A172 (cell line): ENCODE measurements at regions not wholly inside any gene's neighbourhood (a gene's known extent, or its start where the extent isn't known, plus 50 kb on each side); places are given as distances from the start of the nearest gene placed in this dataset.

Source experiments
- DNase-seq: peaks from one replicate; pipeline ENCODE4 v3.0.0-alpha.2; 2015; ENCODE audit warnings: low spot score

DNA sequence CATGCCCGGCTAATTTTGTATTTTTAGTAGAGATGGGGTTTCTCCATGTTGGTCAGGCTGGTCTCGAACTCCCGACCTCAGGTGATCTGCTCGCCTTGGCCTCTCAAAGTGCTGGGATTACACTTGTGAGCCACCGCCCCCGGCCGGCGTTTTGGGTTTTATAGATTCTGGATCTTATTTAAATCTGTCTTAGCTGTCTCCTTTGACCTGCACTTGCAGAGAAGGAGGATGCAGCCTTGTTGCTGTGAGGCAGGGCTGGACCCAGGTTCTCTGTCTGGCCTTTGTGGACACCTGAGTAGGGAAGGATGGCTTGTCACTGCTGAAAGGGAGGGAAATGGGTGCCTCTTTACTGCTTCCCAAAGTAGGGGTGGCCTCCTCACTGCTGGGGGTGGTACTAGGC lies 83.0 kb upstream of the HS6ST1 start:
- no peak for DNase-seq

DNA sequence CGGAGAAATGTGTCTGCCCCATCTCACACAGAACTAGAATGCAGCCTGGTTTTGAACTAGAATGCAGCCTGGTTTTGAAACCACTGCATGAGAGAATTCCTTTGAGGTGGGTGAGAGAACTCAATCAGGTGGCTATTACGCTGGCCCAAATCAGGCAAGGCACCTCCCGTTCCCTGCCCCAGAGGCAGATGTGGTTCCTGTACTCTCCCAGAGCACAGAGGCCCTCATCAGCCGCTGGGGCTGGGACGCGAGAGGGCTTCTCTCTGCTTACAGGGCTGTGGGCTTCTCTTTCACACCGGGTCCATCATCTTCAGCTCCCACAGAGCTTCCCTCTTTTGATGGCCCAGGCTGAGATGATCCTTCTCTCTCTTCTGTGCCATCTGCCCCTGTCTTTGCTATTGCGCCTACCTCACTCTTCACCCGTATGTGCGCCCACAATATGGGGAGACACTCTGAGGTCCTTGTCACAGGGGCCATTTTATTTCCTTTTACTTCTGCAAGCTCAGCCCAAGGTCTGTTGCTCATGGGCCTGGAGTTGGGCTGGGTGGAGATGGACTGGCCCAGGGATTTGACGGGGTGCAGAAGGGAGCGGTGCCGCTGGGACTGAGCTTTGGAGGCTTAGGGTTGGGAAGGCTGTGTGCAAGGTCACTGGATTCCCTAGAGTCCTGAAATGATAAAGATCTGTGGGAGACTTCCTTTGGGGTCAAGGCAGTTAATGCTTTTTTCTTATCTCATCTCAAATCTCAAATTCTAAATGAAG lies 84.4 kb upstream of the HS6ST1 start:
- DNase-seq = no peak

DNA sequence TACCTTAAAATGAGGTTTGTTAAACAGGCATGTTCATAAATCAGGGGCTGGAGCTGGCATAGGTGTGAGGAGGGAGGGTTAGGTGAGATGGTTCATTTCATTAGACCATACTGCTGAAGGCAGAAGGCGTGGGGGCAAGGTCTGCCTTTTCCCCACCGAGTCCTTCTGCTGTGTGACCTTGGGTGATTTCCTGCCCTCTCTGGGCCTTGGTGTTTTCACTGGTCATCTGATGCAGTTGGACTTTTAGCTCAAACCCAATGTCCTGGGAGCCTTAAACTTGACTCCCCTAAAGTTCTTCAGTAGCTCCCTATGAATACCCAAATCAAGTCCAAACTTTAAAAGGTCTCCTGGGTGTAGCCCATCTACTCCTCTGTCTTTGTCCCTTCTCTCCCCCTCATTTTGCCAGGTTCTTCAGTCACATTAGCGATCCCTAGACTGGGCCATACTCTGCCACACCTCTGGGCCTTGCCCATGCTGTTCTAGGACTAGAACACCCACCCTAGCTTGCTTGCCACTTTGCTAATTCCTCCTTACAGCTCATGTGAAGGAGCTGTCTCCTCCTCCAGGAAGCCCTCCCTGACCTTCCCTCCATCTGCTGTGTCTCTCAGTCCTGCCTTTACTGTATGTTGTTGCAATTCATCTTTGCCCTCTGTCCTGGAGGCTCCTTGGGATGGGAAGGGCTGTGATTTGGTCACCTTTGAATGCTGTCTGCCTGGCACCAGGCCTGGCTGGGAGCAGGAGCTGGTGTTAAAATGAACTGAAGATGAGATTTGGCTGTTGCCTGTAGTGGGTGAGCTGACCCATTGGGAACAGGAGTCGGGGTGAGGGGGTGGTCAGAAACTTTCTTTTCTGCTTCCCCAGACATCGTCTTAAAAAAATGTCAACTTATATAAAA lies 85.4 kb upstream of the HS6ST1 start:
- DNase-seq = no peak

DNA sequence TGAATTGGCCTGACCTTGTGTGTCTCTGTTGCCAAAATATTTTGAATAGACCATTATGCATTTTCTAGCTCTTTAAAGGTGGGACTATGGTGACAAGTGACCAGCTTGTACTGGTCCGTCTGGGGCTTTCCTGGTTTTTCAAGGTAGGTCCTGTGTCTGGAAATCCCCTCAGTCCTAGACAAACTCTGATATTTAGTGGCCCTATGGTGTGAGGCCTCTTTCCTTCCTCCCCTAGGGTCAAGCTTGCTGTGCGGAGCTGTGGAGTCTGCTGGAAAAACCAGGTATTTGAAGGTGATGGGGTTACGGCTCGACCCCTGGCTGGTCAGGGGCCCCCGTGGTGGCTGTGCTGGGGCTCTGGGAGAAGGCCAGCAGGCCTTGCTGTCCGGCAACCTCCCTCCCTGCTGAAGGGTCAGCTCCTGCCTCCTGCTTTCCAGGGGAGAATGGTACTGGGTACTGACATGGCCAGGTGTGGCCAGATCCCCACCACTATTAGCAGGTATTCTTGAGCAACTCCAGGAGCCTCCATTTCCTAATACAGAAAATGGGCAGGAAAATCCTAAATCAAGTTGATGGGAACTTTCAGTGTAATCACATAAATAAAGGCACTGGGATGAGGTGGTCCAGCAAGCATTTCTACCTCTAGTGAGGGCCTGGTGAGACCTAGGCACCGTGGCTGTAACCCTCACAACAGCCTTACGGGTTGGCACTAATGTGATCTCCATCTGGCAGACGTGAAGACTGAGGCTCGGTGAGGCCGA lies 86.2 kb upstream of the HS6ST1 start:
- no peak for DNase-seq

DNA sequence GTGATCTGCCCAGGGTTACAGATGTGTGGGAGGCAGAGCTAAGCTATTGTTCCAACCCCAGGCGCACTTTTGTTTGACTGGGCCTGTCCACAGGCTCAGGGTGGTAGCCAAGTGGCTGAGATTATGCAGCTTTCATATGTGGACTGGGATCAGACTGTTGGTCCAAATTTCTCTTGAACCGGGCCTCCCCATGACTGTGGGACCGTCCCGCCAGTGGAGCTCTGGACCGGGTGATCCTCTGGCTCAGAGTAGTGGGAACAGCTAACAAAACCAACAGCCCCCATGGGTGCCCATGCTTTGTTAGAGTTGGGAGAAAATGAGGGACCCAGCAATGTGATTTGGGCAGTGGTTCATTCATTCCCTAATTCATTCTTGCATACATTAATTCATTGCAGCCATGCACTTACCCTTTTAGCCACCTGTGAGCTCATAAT lies 86.8 kb upstream of the HS6ST1 start:
- no peak for DNase-seq

DNA sequence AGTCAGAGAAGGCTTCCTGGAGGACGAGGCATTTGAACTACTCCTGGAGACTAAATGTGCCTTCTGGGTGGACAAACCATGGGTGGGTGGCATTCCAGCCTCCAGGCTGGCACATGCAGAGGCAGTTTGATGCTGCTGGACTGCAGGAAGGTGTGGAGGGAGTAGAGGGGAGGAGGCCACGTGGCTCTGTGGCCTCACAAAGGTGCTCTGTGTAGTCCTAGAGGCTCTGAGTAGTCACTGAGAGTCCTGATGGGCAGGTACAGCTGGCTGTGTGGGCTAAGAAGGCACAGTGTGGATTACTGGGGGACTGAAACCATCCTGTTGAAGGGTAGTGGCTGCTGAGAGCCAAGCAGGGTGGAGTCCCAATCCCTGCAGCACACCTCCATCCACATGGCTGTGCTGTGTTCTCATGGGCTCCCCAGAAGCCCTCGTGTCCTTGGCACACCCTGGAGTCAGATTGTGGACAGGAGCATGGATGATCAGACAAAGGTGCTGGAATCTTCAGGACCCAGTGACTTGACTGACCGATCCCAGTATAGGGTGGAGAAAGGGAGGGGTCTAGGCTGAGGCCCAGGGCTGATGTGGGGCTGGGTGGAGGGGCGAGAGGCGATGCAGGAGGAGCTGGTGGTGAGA lies 87.4 kb upstream of the HS6ST1 start:
- DNase-seq = no peak

DNA sequence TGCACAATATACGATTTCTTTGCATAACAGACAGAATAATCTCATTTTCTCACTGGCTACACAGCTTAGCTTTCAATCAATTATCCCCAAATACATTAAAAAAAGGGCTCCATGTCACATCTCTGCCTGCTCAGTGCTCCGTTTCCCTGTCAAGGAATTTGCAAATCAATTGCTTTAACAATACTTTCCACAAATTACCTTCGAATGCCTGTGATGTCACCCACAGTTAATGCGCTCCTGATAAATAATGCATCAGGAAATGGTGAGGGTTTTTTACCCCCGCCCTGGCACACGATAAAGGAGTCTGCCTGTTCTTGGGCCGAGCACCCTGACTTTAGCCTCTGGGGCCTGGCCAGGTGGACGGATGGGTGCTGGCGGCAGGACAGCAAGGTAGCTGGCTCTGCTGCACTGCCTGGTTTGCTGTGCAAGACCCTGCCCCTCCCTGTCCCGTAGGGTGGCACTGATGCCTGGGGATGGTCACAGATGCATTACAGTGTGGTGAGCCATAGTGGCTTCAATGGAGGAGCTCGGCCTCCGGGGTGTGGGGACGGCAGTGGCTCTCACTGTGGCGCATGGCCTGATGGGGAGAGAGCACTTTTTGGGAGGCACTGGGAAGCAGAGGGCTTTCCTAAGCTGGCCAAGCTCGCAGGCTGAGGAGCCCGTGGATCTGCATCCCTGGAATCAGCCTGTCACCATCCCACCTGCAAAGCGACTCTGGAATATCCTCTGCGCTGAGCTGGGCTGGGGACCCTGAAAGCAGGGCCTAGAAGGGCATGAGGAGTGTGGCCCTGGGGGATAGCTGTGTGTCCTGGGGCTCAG lies 88.3 kb upstream of the HS6ST1 start:
- DNase-seq = no peak

DNA sequence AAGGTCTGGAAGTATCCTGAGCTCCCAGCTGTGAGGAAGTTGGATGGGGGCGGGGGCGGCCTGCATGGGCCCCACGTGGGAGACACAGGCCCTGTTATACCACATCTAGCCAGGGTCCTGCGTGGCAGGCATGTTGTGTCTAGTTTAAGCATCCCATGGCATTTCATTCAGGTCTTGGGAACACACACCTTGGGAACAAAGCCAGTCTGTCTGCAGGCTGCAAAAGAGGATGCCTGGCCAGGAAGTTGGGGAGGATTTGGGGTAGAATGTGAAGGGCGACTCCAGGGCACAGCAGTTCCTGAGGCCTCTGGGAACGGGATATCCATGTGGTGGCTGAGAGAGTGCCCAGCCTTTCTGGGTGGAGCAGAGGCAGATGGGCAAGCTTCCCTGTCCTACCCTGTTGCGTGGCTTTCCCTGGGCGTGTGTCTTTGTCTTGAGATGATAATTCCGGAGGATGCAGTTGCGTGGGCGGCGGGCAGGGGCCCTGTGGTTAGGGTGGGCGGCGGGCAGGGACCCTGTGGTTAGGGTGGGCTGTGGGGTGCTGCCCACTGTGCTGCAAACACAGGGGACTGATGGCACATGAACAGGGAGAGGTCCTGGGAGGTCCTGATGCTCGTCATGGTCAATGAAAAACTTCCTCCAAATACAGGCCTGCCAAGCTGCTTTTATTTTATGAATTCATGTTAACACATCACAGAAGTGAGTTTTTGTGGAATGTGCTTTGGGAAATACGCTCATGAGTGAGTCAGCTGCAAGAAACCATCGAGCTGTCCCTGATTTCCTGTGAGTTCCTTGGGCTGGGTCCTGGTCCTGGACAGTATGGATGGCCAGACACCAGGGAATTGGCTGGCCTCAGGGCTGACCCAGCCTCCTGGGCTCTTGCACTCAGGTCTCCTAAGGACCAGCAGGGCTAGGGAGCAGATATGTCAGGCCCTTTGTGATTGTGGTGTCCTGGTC lies 90.0 kb upstream of the HS6ST1 start:
- peak; percentile 50 for DNase-seq

DNA sequence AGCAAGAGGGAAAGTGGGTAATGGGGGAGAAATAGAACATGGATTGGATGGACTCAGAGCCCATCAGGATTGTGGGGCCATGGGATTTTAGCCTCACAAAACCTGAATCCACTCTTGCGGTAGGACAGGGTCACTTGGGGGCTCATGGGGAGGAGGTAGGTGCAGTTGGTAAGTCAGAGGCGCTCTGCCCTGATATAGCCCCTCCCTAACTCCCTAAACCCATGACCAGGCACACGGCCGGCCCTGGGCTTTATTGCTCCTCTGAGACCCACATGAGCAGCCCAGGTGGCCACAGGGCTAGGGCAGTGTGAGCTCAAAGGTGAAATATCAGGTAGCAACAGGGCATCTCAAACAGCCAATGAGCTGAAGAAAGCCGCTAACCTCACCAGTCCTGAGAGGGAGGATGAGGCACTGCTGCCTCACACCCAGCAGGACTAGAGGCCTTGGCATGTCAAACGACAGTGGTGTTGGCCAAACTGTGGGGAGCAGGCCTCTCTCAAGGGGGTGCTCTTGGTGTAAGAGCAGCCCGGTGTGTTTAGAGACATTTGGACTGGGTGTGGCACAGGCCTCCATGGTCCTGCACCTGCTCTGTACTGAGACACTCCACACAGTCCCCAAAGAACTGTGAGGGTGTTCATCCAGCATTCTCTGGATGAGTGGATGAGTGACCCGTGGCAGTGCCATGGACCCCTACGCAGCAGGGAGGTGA lies 90.8 kb upstream of the HS6ST1 start:
- DNase-seq = no peak

DNA sequence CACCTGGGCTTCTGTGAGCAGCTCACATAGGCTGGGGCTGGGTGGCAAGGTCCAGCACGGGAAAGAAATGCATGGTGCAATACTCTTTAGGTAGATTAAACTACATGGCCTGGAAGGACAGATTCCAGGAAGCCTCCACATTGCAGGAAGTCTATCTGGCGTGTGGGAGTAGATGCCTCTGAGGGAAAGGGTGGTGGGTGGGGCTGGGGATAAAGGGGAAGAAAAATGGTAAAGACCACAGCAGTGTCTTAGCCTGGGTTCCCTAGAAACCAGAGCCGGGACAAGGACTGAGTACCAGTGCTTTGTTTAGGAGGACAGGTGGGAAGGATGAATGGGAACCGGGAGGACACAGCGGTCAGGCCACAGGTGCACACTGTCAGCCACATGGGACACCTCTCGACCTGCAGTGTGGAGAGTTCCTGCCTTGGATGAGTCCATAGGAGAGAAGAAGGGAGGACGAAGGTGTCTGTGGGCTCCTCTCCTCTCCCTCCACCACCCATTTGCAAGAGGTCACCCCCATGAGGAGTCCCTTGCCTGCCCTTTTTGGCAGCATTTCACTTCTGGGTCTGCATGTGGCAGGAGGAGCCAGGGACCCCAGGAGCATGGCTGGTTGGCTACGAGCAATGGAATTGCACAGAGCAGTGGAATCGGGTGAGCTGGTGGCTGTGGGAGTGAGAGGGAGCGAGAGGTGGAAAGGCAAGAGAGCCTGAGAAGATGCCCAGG lies 91.5 kb upstream of the HS6ST1 start:
- no peak for DNase-seq

DNA sequence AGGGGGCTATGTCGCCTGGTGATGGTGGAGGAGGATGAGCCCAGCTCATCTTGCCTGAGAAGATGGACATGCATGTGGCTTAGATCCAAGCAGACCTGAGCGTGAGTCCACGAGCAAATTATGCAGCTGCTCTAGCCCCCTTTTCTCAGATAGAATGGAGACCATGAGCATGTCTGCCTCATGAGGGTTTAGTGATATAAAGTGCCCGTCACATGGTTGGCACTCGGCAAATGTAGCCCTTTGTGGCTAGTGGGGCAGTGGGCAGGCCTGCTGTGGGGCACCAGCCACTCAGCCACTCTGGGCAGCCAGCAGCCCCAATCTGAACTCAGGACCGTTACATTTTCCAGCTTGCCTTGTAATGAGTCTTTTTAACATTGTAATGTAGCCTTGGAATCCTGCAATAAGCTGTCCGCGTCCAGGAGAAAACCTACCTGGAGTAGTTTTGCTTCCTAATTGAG lies 92.1 kb upstream of the HS6ST1 start:
- no peak for DNase-seq

DNA sequence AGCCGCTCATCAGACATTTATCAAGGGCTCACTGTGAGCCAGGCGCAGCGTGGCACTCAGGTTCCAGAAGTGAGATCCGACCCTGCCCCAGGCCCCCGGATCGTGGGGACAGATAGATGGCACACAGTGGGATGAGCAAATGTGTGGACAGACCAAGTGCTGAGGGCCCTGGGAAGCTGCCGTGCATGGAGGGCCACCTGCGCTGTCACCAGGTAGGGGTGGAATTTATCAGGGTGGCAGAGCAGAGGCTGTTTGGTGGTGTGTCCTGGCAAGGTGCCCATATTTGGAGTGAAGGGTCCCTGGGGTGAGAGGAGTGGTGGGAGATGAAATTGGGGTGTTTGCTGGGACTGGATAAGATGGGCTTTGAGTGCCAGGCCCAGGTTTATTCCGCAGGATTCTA lies 92.8 kb upstream of the HS6ST1 start:
- DNase-seq = no peak

DNA sequence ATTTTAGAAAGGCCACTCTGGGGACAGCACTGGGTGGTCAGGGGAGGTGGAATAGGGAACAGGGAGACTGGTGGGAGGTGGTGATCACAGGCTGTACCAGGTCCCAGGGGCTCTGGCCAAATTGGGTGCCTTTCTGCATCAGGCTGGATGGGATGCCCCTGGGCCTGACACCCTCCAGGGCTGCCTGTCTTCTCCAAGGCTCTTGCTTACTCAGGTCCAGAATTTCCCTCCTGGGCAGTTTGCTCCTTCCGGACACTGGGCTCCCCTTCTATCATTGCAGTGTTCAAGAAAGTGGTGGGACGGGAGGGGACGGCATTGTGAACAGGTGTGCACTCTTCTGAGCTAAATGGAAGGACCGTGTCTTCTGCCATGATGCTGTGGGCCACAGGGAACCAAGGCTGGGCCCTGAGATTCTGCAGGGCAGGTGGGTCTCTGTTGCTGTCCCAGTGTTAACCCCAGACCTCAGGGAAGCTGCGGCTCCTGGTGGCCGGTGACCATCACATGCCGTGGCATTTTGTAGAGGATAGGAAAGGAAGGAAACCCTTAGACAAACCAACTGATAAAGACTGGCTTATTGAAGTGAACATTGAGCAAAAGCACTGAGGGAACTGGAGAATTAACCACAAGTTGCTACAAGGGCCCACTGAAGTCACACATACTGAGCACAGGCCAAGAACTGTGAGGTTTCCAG lies 93.7 kb upstream of the HS6ST1 start:
- no peak for DNase-seq

DNA sequence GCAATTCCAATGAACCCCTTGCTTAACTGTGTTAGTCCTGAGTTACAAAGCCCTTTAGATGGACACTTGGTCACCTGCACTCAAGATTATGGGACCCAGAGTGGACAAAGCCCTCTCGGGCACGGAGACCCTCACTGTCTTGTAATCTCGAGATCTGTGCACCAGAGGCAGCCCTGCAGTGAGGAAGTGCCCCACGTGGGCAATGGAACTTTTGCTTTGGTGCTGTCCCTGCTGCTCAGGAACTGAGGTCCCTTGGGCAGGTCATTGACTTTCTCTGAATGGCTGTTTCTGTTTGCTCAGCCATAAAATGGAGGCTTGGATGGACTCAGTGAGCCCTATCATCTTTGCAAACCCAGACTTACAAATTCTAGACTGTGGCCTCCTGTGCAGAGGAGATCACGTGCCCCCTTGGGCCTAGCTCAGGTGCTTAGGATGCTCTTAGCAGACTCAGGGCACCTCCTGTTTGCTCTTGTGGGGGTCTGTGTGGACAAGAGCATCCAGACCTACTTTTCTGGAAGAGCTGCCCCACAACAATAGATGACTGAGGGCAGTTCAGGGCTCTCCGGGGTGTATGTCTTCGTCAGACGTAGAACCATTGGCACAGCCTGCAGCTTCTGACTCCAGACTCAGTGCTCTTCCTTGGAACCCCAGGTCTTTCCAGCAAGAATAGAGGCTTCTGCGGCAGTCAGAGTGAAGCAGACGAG lies 94.5 kb upstream of the HS6ST1 start:
- no peak for DNase-seq

DNA sequence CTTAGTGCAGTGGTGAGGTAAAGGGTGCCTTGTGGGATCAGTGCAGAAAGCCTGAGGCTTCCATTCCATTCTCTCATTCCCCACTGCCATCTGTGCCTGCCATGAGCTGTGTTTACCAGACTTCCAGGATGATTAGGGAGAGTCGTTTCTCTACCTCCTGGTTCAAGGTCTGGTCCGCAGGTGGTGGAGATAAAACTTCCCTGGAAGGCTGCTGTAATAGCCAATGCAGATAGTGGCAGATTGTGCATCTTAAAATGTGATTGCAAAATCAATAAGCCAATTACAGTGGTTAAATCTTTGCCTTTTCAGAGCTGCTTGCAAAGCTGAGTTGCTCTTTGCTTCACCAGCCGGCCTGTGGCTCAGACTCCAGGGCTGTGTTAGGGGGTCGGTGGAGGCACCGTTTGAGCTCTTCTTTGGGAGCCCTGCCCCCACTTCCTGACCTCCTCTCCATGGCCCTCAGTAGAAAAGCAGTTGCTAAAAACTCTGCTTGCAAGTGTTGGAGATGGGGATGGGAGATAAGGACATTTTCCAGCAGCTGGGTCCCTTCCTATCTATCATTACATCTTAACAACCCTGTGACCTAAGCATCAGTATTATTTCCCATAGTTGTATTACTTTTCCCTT lies 95.2 kb upstream of the HS6ST1 start:
- no peak for DNase-seq

DNA sequence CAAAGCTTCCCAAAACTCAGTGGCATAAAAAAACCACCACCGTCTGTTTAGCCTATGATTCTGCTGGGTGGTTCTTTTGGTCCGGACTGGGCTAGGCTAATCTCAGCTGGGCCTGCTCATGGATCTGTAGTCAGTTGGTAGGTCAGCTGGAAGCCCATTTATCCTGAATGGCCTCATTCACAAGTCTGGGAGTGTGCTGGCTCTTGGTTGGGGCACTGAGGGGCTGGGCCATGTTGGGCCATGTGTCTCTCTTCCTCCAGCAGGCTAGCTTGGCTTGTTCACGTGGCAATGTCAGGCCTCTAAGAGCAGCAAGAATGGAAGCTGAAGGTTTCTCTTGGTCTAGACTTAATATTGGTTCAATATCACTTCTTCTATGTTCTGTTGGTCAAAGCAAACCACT lies 95.7 kb upstream of the HS6ST1 start:
- no peak for DNase-seq
